ENCODE measurements at regions not wholly inside any gene's neighbourhood (a gene's known extent, or its start where the extent isn't known, plus 50 kb on each side); places are given as distances from the start of the nearest gene placed in this dataset.
A peak's percentile ranks its signal among the peaks of the same experiment; 100 is the strongest.

DNA sequence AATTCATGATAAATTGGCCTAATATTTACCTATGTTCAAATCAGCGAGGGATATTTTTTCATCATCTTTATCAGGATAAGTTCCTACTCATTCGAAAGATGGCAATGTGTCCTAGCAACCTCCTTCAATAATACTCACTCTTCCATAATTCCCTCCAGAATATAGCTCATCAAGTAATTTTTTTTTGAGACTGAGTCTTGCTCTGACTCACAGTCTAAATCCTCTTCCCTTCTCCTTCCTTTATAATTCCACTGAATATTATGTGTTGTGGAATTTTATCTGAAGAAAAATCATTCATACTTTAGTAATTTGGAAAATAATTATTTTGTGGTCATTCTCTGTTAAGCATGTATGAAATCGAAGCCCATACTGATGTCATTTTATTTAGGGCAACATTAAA is 663.8 kb downstream of the FLRT2 start:
- Histone ChIP-seq H3K9me3 (ENCODE audit: control insufficient read depth, low read length) (peaks cover under 1% of the 10 kb centered on the region), H3K4me3 (ENCODE audit: low read length) (no peak overlapping the region), H3K9ac (ENCODE audit: extremely low read depth, low read length, poor library complexity, severe bottlenecking) (no peak overlapping the region), H3K27me3 (ENCODE audit: control insufficient read depth, insufficient read depth, low read length, poor library complexity, severe bottlenecking) (no peaks in the 10 kb centered on the region), H3K36me3 (ENCODE audit: control insufficient read depth, insufficient read depth, low read length) (no peaks in the 10 kb centered on the region), H3K27ac (ENCODE audit: low read depth, low read length) (no peak overlapping the region), H3K4me1 (ENCODE audit: control insufficient read depth, insufficient read depth, low read length) (no peaks in the 10 kb centered on the region)
- no peak for DNase-seq
- H3K36me3 Mint-ChIP-seq (ENCODE audit: low read depth), result no peaks in the 10 kb centered on the region
- H3K27me3 Mint-ChIP-seq (ENCODE audit: insufficient read depth), result no peaks in the 10 kb centered on the region
- TF ChIP-seq, protein P1, sequence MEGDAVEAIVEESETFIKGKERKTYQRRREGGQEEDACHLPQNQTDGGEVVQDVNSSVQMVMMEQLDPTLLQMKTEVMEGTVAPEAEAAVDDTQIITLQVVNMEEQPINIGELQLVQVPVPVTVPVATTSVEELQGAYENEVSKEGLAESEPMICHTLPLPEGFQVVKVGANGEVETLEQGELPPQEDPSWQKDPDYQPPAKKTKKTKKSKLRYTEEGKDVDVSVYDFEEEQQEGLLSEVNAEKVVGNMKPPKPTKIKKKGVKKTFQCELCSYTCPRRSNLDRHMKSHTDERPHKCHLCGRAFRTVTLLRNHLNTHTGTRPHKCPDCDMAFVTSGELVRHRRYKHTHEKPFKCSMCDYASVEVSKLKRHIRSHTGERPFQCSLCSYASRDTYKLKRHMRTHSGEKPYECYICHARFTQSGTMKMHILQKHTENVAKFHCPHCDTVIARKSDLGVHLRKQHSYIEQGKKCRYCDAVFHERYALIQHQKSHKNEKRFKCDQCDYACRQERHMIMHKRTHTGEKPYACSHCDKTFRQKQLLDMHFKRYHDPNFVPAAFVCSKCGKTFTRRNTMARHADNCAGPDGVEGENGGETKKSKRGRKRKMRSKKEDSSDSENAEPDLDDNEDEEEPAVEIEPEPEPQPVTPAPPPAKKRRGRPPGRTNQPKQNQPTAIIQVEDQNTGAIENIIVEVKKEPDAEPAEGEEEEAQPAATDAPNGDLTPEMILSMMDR (conservative IDR thresholded peaks at IDR 0.05), result no peak
- H3K9me3 Mint-ChIP-seq, result peaks cover 10% of the 10 kb centered on the region
- 88 to 95% methylated on average over 2 to 3 of the region's 3 CpGs for WGBS, 2 experiments (ENCODE audit: insufficient coverage in 1 of 2, insufficient read length in 1 of 2)
- H3K4me1 Mint-ChIP-seq, result peaks cover 3% of the 10 kb centered on the region
- H3K27ac Mint-ChIP-seq, result no peak overlapping the region
- H3K4me3 Mint-ChIP-seq, result no peak overlapping the region

DNA sequence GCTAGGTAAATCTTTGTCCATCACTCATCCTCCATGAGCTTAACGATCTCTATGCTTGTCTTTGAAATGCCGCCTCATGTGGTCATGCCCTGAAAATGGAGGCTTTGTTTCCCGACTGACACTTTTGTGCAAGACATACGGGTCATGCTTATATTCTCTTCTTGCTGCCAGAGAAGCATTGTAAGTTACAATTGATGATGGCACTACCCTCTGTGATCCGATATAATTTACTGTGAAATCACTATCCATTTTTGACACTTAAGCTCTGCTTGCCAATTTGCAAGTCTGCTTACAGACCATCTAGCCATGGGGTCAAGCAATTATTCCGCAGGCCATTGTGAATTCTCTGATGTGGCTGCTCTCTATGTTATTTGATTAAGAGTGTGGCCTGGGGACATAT is 650.0 kb downstream of the FLRT2 start:
- Histone ChIP-seq H3K4me3 (ENCODE audit: low read length) (no peak overlapping the region), H3K9me3 (ENCODE audit: control insufficient read depth, low read length) (no peaks in the 10 kb centered on the region), H3K27me3 (ENCODE audit: control insufficient read depth, insufficient read depth, low read length, poor library complexity, severe bottlenecking) (no peaks in the 10 kb centered on the region), H3K9ac (ENCODE audit: extremely low read depth, low read length, poor library complexity, severe bottlenecking) (no peak overlapping the region), H3K4me1 (ENCODE audit: control insufficient read depth, insufficient read depth, low read length) (no peaks in the 10 kb centered on the region), H3K27ac (ENCODE audit: low read depth, low read length) (peak overlapping the region; percentile 16), H3K36me3 (ENCODE audit: control insufficient read depth, insufficient read depth, low read length) (no peaks in the 10 kb centered on the region)
- Mint-ChIP-seq H3K4me3 (no peak overlapping the region), H3K9me3 (peaks cover 3% of the 10 kb centered on the region), H3K27ac (no peak overlapping the region), H3K4me1 (no peaks in the 10 kb centered on the region), H3K36me3 (ENCODE audit: low read depth) (no peaks in the 10 kb centered on the region), H3K27me3 (ENCODE audit: insufficient read depth) (no peaks in the 10 kb centered on the region)
- WGBS, 2 experiments (ENCODE audit: insufficient coverage in 1 of 2, insufficient read length in 1 of 2), result 65 to 95% methylated on average over 5 to 6 of the region's 6 CpGs
- DNase-seq, result no peak
- TF ChIP-seq, protein P1 (conservative IDR thresholded peaks at IDR 0.05), result no peak

DNA sequence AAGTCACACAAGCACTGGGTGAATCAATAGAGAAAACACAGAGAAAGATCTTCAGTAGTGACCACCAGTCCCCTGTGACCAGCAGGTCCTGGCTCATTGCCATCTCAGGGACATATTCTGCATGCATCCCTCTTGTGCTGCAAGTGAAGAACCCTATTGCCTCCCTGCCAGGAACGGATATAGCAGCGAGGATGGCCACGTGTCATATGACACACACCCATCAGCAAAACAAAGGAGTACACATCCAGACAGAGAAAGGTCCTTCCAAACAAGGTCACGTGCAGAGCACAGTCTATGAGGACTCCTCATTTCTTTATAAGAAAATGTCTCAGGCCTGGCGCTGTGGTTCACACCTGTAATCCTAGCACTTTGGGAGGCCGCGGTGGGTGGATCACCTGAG is 638.4 kb downstream of the FLRT2 start:
- Mint-ChIP-seq H3K36me3 (ENCODE audit: low read depth) (no peaks in the 10 kb centered on the region), H3K27me3 (ENCODE audit: insufficient read depth) (peaks cover 3% of the 10 kb centered on the region), H3K4me1 (no peaks in the 10 kb centered on the region), H3K9me3 (peaks cover 2% of the 10 kb centered on the region), H3K27ac (no peak overlapping the region), H3K4me3 (no peak overlapping the region)
- no peak overlapping the region for H3K27ac ChIP-seq (ENCODE audit: low read depth, low read length)
- DNase-seq, result no peak
- no peaks in the 10 kb centered on the region for H3K9me3 ChIP-seq (ENCODE audit: control insufficient read depth, low read length)
- no peaks in the 10 kb centered on the region for H3K36me3 ChIP-seq (ENCODE audit: control insufficient read depth, insufficient read depth, low read length)
- no peak overlapping the region for H3K4me3 ChIP-seq (ENCODE audit: low read length)
- 94 to 100% methylated on average over 2 to 7 of the region's 7 CpGs for WGBS, 2 experiments (ENCODE audit: insufficient coverage in 1 of 2, insufficient read length in 1 of 2)
- H3K9ac ChIP-seq (ENCODE audit: extremely low read depth, low read length, poor library complexity, severe bottlenecking), result no peak overlapping the region
- TF ChIP-seq, protein P1 (conservative IDR thresholded peaks at IDR 0.05), result no peak
- no peaks in the 10 kb centered on the region for H3K27me3 ChIP-seq (ENCODE audit: control insufficient read depth, insufficient read depth, low read length, poor library complexity, severe bottlenecking)
- H3K4me1 ChIP-seq (ENCODE audit: control insufficient read depth, insufficient read depth, low read length), result no peaks in the 10 kb centered on the region

Data from endodermal cell (in vitro differentiated cells).